ENCODE measurements at regions not wholly inside any gene's neighbourhood (a gene's known extent, or its start where the extent isn't known, plus 50 kb on each side); places are given as distances from the start of the nearest gene placed in this dataset.
"Not testable (repeated sequence)": the region's sequence is repeated elsewhere in the genome, so short reads cannot be mapped to it uniquely, and the experiment has no call there.

GRCh38 chr22:42188808-42189447 lies 58.3 kb upstream of the CYP2D6 start:
- no peaks in the 10 kb centered on the region for H3K36me3 ChIP-seq (ENCODE audit: insufficient read depth, low read length)
- H3K27ac ChIP-seq (ENCODE audit: low read depth, low read length), result no peak overlapping the region
- H3K4me1 ChIP-seq (ENCODE audit: insufficient read depth, low read length), result no peaks in the 10 kb centered on the region
- H3K79me2 ChIP-seq (ENCODE audit: insufficient read depth, low read length), result peaks cover 50% of the 10 kb centered on the region
- no peak overlapping the region for H3K4me3 ChIP-seq (ENCODE audit: insufficient read depth, low read length)
- H4K20me1 ChIP-seq (ENCODE audit: insufficient read depth, low read length), result peaks cover 75% of the 10 kb centered on the region
- no peak for TF ChIP-seq CTCF (IDR thresholded peaks at IDR 0.05; ENCODE audit: extremely low read depth, low read depth, low read length)
- no peak for DNase-seq (ENCODE audit: insufficient read length, low spot score, missing footprints)
- no peaks in the 10 kb centered on the region for H3K9me3 ChIP-seq (ENCODE audit: low read depth, low read length)
- no peak overlapping the region for H3K4me2 ChIP-seq (ENCODE audit: insufficient read depth, low read length)
- H2AFZ ChIP-seq (ENCODE audit: low read length), result no peak overlapping the region
- no peaks in the 10 kb centered on the region for H3K27me3 ChIP-seq (ENCODE audit: insufficient read depth, low read length)

GRCh38 chr22:42187646-42188045 lies 57.0 kb upstream of the CYP2D6 start:
- no peak for DNase-seq (ENCODE audit: insufficient read length, low spot score, missing footprints)
- H3K27me3 ChIP-seq (ENCODE audit: insufficient read depth, low read length), result no peaks in the 10 kb centered on the region
- peaks cover 77% of the 10 kb centered on the region for H4K20me1 ChIP-seq (ENCODE audit: insufficient read depth, low read length)
- H3K9me3 ChIP-seq (ENCODE audit: low read depth, low read length), result no peaks in the 10 kb centered on the region
- no peak overlapping the region for H3K4me3 ChIP-seq (ENCODE audit: insufficient read depth, low read length)
- no peaks in the 10 kb centered on the region for H3K4me1 ChIP-seq (ENCODE audit: insufficient read depth, low read length)
- H3K79me2 ChIP-seq (ENCODE audit: insufficient read depth, low read length), result peaks cover 46% of the 10 kb centered on the region
- no peak for TF ChIP-seq CTCF (IDR thresholded peaks at IDR 0.05; ENCODE audit: extremely low read depth, low read depth, low read length)
- H3K27ac ChIP-seq (ENCODE audit: low read depth, low read length), result no peak overlapping the region
- no peaks in the 10 kb centered on the region for H3K36me3 ChIP-seq (ENCODE audit: insufficient read depth, low read length)
- no peak overlapping the region for H2AFZ ChIP-seq (ENCODE audit: low read length)
- H3K4me2 ChIP-seq (ENCODE audit: insufficient read depth, low read length), result no peak overlapping the region

GRCh38 chr22:42185915-42186439 lies 55.4 kb upstream of the CYP2D6 start:
- peaks cover 77% of the 10 kb centered on the region for H4K20me1 ChIP-seq (ENCODE audit: insufficient read depth, low read length)
- no peaks in the 10 kb centered on the region for H3K9me3 ChIP-seq (ENCODE audit: low read depth, low read length)
- no peaks in the 10 kb centered on the region for H3K27me3 ChIP-seq (ENCODE audit: insufficient read depth, low read length)
- no peak overlapping the region for H2AFZ ChIP-seq (ENCODE audit: low read length)
- no peaks in the 10 kb centered on the region for H3K36me3 ChIP-seq (ENCODE audit: insufficient read depth, low read length)
- peaks cover 43% of the 10 kb centered on the region for H3K79me2 ChIP-seq (ENCODE audit: insufficient read depth, low read length)
- H3K4me2 ChIP-seq (ENCODE audit: insufficient read depth, low read length), result no peak overlapping the region
- no peak overlapping the region for H3K4me3 ChIP-seq (ENCODE audit: insufficient read depth, low read length)
- H3K4me1 ChIP-seq (ENCODE audit: insufficient read depth, low read length), result no peaks in the 10 kb centered on the region
- H3K27ac ChIP-seq (ENCODE audit: low read depth, low read length), result no peak overlapping the region
- no peak for DNase-seq (ENCODE audit: insufficient read length, low spot score, missing footprints)
- TF ChIP-seq CTCF (IDR thresholded peaks at IDR 0.05; ENCODE audit: extremely low read depth, low read depth, low read length), result no peak

- Histone ChIP-seq H3K27ac (ENCODE audit: low read depth, low read length) (no peak overlapping the region), H3K79me2 (ENCODE audit: insufficient read depth, low read length) (peaks cover 40% of the 10 kb centered on the region), H3K27me3 (ENCODE audit: insufficient read depth, low read length) (no peaks in the 10 kb centered on the region), H3K9me3 (ENCODE audit: low read depth, low read length) (no peaks in the 10 kb centered on the region), H3K4me3 (ENCODE audit: insufficient read depth, low read length) (no peak overlapping the region), H3K4me1 (ENCODE audit: insufficient read depth, low read length) (peaks cover 8% of the 10 kb centered on the region), H4K20me1 (ENCODE audit: insufficient read depth, low read length) (peaks cover 80% of the 10 kb centered on the region), H3K4me2 (ENCODE audit: insufficient read depth, low read length) (no peak overlapping the region), H3K36me3 (ENCODE audit: insufficient read depth, low read length) (no peaks in the 10 kb centered on the region), H2AFZ (ENCODE audit: low read length) (no peak overlapping the region)
- no peak for TF ChIP-seq CTCF (IDR thresholded peaks at IDR 0.05; ENCODE audit: extremely low read depth, low read depth, low read length)
- DNase-seq (ENCODE audit: insufficient read length, low spot score, missing footprints), result no peak
Observed at GRCh38 chr22:42184852-42185251, 54.2 kb upstream of the CYP2D6 start.

GRCh38 chr22:42183461-42184059 lies 53.0 kb upstream of the CYP2D6 start:
- not testable (repeated sequence) for H3K9me3 ChIP-seq (ENCODE audit: low read depth, low read length); H3K4me3 ChIP-seq (ENCODE audit: insufficient read depth, low read length); H2AFZ ChIP-seq (ENCODE audit: low read length); H3K27me3 ChIP-seq (ENCODE audit: insufficient read depth, low read length); H3K27ac ChIP-seq (ENCODE audit: low read depth, low read length); H3K4me2 ChIP-seq (ENCODE audit: insufficient read depth, low read length); H3K36me3 ChIP-seq (ENCODE audit: insufficient read depth, low read length); DNase-seq (ENCODE audit: insufficient read length, low spot score, missing footprints)
- Histone ChIP-seq H3K79me2 (ENCODE audit: insufficient read depth, low read length) (peaks cover 36% of the 10 kb centered on the region), H3K4me1 (ENCODE audit: insufficient read depth, low read length) (peaks cover 17% of the 10 kb centered on the region), H4K20me1 (ENCODE audit: insufficient read depth, low read length) (peaks cover 83% of the 10 kb centered on the region)

Data from osteoblast (primary cell).